Nephron (organoid): ENCODE measurements at regions not wholly inside any gene's neighbourhood (a gene's known extent, or its start where the extent isn't known, plus 50 kb on each side); places are given as distances from the start of the nearest gene placed in this dataset.
"Not testable (repeated sequence)": the region's sequence is repeated elsewhere in the genome, so short reads cannot be mapped to it uniquely, and the experiment has no call there.

Experiments used
- H3K27ac Mint-ChIP-seq, 3 experiments: 2 replicates each; pipeline ENCODE4 v1.8.0; 2020; ENCODE audit warnings: mixed read lengths in 3 of 3, mild to moderate bottlenecking in 2 of 3, moderate library complexity in 1 of 3
- H3K27me3 Mint-ChIP-seq: 2 replicates; pipeline ENCODE4 v1.8.0; 2021; ENCODE audit warnings: low read depth, mild to moderate bottlenecking, moderate library complexity, mixed read lengths
- H3K36me3 Mint-ChIP-seq: 2 replicates; pipeline ENCODE4 v1.8.0; 2020; ENCODE audit warnings: low read depth, mixed read lengths
- H3K4me1 Mint-ChIP-seq: 2 replicates; pipeline ENCODE4 v1.8.0; 2020; ENCODE audit warnings: mixed read lengths
- H3K4me3 Mint-ChIP-seq, 3 experiments: 2 replicates each; pipeline ENCODE4 v1.8.0; 2020; ENCODE audit warnings: mild to moderate bottlenecking in 3 of 3, mixed read lengths in 3 of 3, moderate library complexity in 2 of 3
- H3K9me3 Mint-ChIP-seq: 2 replicates; pipeline ENCODE4 v1.8.0; 2020; ENCODE audit warnings: mixed read lengths
- TF ChIP-seq, protein P1 (sequence below), 3 experiments: fragments of 200-600 bp; sonication (generic); IDR thresholded peaks; one replicate each; pipeline ENCODE4 v1.5.0; 2021; ENCODE audit warnings: antibody characterized with exemption in 3 of 3; ENCODE audit not compliant: unreplicated experiment in 3 of 3

DNA sequence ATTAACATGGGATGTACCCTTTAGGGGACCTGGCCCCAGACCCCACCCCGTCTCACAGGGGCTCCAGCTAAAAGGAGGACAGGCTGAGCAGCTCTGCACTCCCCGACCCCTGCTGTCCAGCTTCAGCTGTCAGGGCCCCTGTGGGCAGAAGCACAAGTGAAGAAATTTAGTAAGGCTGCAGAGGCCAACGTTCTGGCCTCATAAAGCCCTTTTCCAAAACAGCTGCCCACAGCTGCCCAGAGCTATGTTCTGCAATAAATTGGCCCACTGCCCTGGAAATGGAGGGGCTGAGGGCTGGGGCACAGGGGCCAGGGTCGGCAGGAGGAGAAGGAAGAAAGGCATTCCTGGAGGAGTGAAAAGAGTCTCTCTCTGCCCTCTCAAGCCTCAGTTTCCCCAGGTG lies 357.1 kb downstream of the BCL11B start:
- Mint-ChIP-seq H3K4me1 (peaks cover 60% of the 10 kb centered on the region), H3K27me3 (no peaks in the 10 kb centered on the region), H3K9me3 (no peaks in the 10 kb centered on the region), H3K27ac (peak overlapping the region; percentile 21 to 32 (median 24)), H3K4me3 (no peak overlapping the region), H3K36me3 (no peaks in the 10 kb centered on the region)
- TF ChIP-seq, protein P1, sequence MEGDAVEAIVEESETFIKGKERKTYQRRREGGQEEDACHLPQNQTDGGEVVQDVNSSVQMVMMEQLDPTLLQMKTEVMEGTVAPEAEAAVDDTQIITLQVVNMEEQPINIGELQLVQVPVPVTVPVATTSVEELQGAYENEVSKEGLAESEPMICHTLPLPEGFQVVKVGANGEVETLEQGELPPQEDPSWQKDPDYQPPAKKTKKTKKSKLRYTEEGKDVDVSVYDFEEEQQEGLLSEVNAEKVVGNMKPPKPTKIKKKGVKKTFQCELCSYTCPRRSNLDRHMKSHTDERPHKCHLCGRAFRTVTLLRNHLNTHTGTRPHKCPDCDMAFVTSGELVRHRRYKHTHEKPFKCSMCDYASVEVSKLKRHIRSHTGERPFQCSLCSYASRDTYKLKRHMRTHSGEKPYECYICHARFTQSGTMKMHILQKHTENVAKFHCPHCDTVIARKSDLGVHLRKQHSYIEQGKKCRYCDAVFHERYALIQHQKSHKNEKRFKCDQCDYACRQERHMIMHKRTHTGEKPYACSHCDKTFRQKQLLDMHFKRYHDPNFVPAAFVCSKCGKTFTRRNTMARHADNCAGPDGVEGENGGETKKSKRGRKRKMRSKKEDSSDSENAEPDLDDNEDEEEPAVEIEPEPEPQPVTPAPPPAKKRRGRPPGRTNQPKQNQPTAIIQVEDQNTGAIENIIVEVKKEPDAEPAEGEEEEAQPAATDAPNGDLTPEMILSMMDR (IDR thresholded peaks at IDR 0.05; ENCODE audit: unreplicated experiment in 3 of 3), result no peak

DNA sequence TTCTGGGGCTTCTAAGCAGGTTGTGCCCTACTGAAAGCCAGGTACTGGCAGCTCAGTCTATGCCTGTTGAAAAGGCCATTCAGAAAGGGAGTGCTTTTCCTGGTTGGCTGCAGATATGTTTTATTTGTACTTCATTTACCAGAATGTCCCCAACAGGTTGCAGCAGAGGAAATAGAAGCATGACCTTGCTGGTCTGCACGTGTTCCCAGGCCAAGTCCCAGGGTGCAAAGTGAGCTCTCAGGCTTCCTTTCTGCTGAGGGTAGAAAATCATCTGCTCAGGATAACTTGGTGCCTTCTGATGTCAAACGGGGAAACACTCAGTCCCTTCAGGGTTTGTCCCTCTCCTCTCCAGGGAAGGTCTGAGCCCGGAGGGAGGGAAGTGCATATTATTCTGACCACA lies 356.4 kb downstream of the BCL11B start:
- Mint-ChIP-seq H3K4me3 (no peak overlapping the region), H3K27me3 (no peaks in the 10 kb centered on the region), H3K4me1 (peaks cover 53% of the 10 kb centered on the region), H3K36me3 (no peaks in the 10 kb centered on the region), H3K9me3 (peaks cover 2% of the 10 kb centered on the region), H3K27ac (no peak overlapping the region)
- TF ChIP-seq, protein P1 (IDR thresholded peaks at IDR 0.05; ENCODE audit: unreplicated experiment in 3 of 3), result no peak

DNA sequence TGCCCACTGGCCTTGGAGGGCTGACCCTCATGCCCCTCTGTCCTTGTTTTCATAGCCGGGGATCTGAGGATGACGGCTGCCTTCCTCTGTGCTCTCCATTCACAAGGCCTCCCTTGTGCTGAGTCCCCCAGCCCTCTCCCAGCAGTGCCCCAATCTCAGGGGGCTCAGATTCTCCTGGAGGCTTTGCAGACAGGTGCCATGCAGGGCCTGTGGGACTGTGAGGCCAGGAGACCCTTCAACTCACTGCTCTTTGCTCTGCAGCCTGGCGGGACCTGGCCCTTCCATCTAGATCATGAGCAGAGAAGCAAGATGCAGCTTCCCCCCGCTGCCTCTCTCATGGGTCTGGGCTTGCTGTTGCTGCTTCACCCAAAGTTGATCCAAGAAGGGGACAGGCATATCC lies 356.0 kb downstream of the BCL11B start:
- H3K4me1 Mint-ChIP-seq, result peaks cover 51% of the 10 kb centered on the region
- H3K36me3 Mint-ChIP-seq, result no peaks in the 10 kb centered on the region
- H3K4me3 Mint-ChIP-seq, result no peak overlapping the region
- H3K27me3 Mint-ChIP-seq, result no peaks in the 10 kb centered on the region
- peaks cover 6% of the 10 kb centered on the region for H3K9me3 Mint-ChIP-seq
- TF ChIP-seq, protein P1 (IDR thresholded peaks at IDR 0.05; ENCODE audit: unreplicated experiment in 3 of 3), result no peak
- peak overlapping the region in 1 of 3 experiments; percentile 21 for H3K27ac Mint-ChIP-seq

DNA sequence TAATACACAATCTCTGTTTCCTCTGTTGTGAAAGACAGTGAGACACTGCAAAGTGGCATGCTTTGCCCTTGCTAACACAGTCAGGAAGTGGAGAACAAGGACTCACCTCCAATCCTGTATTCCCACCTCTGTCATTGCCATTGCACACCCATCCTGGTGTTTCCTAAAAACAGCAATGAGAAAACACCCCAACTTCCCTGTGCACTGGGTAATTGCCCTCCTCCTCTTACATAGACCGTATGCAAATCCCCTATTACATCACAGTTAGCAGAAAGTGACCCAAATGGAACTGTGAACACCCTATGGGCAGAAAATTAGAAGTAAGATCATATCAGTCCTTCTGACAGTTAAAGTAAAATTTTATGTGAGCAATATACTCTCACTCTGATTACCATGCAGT lies 355.5 kb downstream of the BCL11B start:
- Mint-ChIP-seq H3K9me3 (peaks cover 7% of the 10 kb centered on the region), H3K27me3 (no peaks in the 10 kb centered on the region), H3K4me1 (peaks cover 48% of the 10 kb centered on the region), H3K36me3 (no peaks in the 10 kb centered on the region), H3K27ac (peak overlapping the region in 1 of 3 experiments; percentile 21), H3K4me3 (no peak overlapping the region)
- TF ChIP-seq, protein P1 (IDR thresholded peaks at IDR 0.05; ENCODE audit: unreplicated experiment in 3 of 3), result no peak

DNA sequence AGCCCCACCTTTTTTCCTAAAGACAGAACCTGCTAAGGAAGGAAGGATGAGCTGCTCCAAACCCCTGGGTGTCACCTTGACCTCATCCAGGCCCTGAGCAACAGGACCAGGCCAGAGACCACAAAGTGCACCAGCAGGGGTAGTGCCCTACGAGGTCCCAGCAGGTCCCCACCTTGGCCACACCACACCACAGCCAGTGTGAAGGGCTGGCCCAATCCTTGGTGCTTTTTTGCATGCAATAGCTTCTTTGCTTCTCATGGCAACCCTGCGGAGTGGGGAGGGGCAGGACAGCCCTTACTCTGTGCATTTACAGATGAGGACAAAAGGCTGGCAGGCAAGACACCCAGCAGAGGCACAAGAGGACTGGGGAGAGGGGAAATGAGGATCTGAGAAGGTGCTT lies 352.6 kb downstream of the BCL11B start:
- H3K9me3 Mint-ChIP-seq, result peaks cover 18% of the 10 kb centered on the region
- H3K27me3 Mint-ChIP-seq, result no peaks in the 10 kb centered on the region
- no peaks in the 10 kb centered on the region for H3K36me3 Mint-ChIP-seq
- TF ChIP-seq, protein P1 (IDR thresholded peaks at IDR 0.05; ENCODE audit: unreplicated experiment in 3 of 3), result no peak
- no peak overlapping the region for H3K4me3 Mint-ChIP-seq
- H3K27ac Mint-ChIP-seq, result no peak overlapping the region
- H3K4me1 Mint-ChIP-seq, result peaks cover 22% of the 10 kb centered on the region

DNA sequence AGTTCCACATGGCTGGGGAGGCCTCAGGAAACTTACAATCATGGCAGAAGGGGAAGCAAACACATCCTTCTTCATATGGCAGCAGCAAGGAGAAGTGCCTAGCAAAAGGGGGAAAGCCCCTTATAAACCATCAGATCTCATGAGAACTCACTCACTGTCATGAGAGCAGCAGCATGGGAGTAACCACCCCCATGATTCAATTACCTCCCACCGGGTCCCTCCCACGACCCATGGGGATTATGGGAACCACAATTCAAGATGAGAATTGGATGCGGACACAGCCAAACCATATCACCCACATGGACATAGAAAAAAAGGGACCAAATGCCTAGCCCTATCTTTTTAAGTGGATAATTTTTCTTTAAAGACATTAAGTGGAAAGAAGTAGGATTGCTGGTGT lies 350.7 kb downstream of the BCL11B start:
- H3K36me3 Mint-ChIP-seq, H3K27me3 Mint-ChIP-seq, H3K4me3 Mint-ChIP-seq, H3K27ac Mint-ChIP-seq, H3K4me1 Mint-ChIP-seq: not testable (repeated sequence)
- peaks cover 18% of the 10 kb centered on the region for H3K9me3 Mint-ChIP-seq
